ENCODE measurements at regions not wholly inside any gene's neighbourhood (a gene's known extent, or its start where the extent isn't known, plus 50 kb on each side); places are given as distances from the start of the nearest gene placed in this dataset.

- Histone ChIP-seq H3F3A (ENCODE audit: control insufficient read depth, insufficient read depth) (no peaks in the 10 kb centered on the region), H3K4me1 (ENCODE audit: control insufficient read depth, low read length) (peaks cover 7% of the 10 kb centered on the region), H3K79me2 (ENCODE audit: control insufficient read depth, low read length) (no peaks in the 10 kb centered on the region), H3K4me3 (ENCODE audit: low read length) (no peak overlapping the region), H3K27me3 (ENCODE audit: control insufficient read depth, low read length) (no peaks in the 10 kb centered on the region), H3K36me3 (ENCODE audit: control insufficient read depth, low read length) (no peaks in the 10 kb centered on the region), H3K9me3 (ENCODE audit: control insufficient read depth, insufficient read depth, low read length) (no peaks in the 10 kb centered on the region), H3K9me2 (replicated peaks; ENCODE audit: control insufficient read depth, low read length) (no peaks in the 10 kb centered on the region), H3K4me2 (ENCODE audit: low read length) (no peak overlapping the region), H4K20me1 (ENCODE audit: control insufficient read depth, insufficient read depth, low read depth, low read length) (no peaks in the 10 kb centered on the region), H3K27ac (ENCODE audit: low read depth, low read length) (no peak overlapping the region)
- TF ChIP-seq EZH2phosphoT487 (IDR thresholded peaks at IDR 0.05; ENCODE audit: borderline replicate concordance, low read length) (no peak), CTCF (IDR thresholded peaks at IDR 0.05; ENCODE audit: low read depth, low read length, poor library complexity, severe bottlenecking) (no peak)
These were observed 298.5 kb upstream of the FOXF1 start for GRCh38 chr16:86211800-86212199.

- no peaks in the 10 kb centered on the region for H3K9me2 ChIP-seq (replicated peaks; ENCODE audit: control insufficient read depth, low read length)
- no peaks in the 10 kb centered on the region for H3F3A ChIP-seq (ENCODE audit: control insufficient read depth, insufficient read depth)
- no peak overlapping the region for H3K27ac ChIP-seq (ENCODE audit: low read depth, low read length)
- H3K36me3 ChIP-seq (ENCODE audit: control insufficient read depth, low read length): no peaks in the 10 kb centered on the region
- no peaks in the 10 kb centered on the region for H4K20me1 ChIP-seq (ENCODE audit: control insufficient read depth, insufficient read depth, low read depth, low read length)
- no peaks in the 10 kb centered on the region for H3K27me3 ChIP-seq (ENCODE audit: control insufficient read depth, low read length)
- H3K4me3 ChIP-seq (ENCODE audit: low read length): no peak overlapping the region
- H3K4me2 ChIP-seq (ENCODE audit: low read length): no peak overlapping the region
- H3K79me2 ChIP-seq (ENCODE audit: control insufficient read depth, low read length): no peaks in the 10 kb centered on the region
- TF ChIP-seq EZH2phosphoT487 (IDR thresholded peaks at IDR 0.05; ENCODE audit: borderline replicate concordance, low read length): no peak
- TF ChIP-seq CTCF (IDR thresholded peaks at IDR 0.05; ENCODE audit: low read depth, low read length, poor library complexity, severe bottlenecking): no peak
- H3K9me3 ChIP-seq (ENCODE audit: control insufficient read depth, insufficient read depth, low read length): no peaks in the 10 kb centered on the region
- peaks cover 7% of the 10 kb centered on the region for H3K4me1 ChIP-seq (ENCODE audit: control insufficient read depth, low read length)
These were observed 297.5 kb upstream of the FOXF1 start for GRCh38 chr16:86212706-86213436.

- H3K9me3 ChIP-seq (ENCODE audit: control insufficient read depth, insufficient read depth, low read length): no peaks in the 10 kb centered on the region
- H3K4me2 ChIP-seq (ENCODE audit: low read length): no peak overlapping the region
- peaks cover 7% of the 10 kb centered on the region for H3K4me1 ChIP-seq (ENCODE audit: control insufficient read depth, low read length)
- no peaks in the 10 kb centered on the region for H3K79me2 ChIP-seq (ENCODE audit: control insufficient read depth, low read length)
- TF ChIP-seq CTCF (IDR thresholded peaks at IDR 0.05; ENCODE audit: low read depth, low read length, poor library complexity, severe bottlenecking) (no peak), EZH2phosphoT487 (IDR thresholded peaks at IDR 0.05; ENCODE audit: borderline replicate concordance, low read length) (no peak)
- H3K4me3 ChIP-seq (ENCODE audit: low read length): no peak overlapping the region
- H4K20me1 ChIP-seq (ENCODE audit: control insufficient read depth, insufficient read depth, low read depth, low read length): no peaks in the 10 kb centered on the region
- no peaks in the 10 kb centered on the region for H3K36me3 ChIP-seq (ENCODE audit: control insufficient read depth, low read length)
- H3K9me2 ChIP-seq (replicated peaks; ENCODE audit: control insufficient read depth, low read length): no peaks in the 10 kb centered on the region
- no peak overlapping the region for H3K27ac ChIP-seq (ENCODE audit: low read depth, low read length)
- H3K27me3 ChIP-seq (ENCODE audit: control insufficient read depth, low read length): no peaks in the 10 kb centered on the region
- no peaks in the 10 kb centered on the region for H3F3A ChIP-seq (ENCODE audit: control insufficient read depth, insufficient read depth)
These were observed 296.7 kb upstream of the FOXF1 start for GRCh38 chr16:86213437-86214205.

All from DOHH2 (cell line).